ENCODE measurements at regions not wholly inside any gene's neighbourhood (a gene's known extent, or its start where the extent isn't known, plus 50 kb on each side); places are given as distances from the start of the nearest gene placed in this dataset.

DNA sequence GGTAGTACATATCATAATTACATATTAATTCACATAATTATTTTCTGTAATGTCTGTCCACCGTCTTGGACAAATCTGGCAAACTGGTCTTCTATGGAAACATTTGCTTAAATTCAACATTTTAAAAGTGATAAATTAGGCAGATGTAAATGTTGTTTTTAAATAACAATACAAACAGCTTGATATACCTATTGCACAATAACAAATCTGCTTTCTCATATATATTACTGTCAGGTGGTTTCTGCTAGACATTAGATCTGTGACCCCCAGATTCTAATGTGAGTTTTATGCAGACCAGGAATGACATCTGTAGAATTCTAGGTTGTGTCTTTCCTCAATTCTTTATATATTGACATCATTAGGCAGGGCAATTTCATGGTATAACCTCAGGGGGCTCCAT lies 173.3 kb downstream of the CCDC59 start:
- Histone ChIP-seq H3K27me3 (no peaks in the 10 kb centered on the region), H3K4me3 (no peak overlapping the region), H3K27ac (no peak overlapping the region), H3K36me3 (no peaks in the 10 kb centered on the region), H3K4me1 (no peaks in the 10 kb centered on the region), H3K9me3 (no peaks in the 10 kb centered on the region)
- DNase-seq, result no peak
- no peak for TF ChIP-seq POLR2A (IDR thresholded peaks at IDR 0.05)
- TF ChIP-seq, protein P1, sequence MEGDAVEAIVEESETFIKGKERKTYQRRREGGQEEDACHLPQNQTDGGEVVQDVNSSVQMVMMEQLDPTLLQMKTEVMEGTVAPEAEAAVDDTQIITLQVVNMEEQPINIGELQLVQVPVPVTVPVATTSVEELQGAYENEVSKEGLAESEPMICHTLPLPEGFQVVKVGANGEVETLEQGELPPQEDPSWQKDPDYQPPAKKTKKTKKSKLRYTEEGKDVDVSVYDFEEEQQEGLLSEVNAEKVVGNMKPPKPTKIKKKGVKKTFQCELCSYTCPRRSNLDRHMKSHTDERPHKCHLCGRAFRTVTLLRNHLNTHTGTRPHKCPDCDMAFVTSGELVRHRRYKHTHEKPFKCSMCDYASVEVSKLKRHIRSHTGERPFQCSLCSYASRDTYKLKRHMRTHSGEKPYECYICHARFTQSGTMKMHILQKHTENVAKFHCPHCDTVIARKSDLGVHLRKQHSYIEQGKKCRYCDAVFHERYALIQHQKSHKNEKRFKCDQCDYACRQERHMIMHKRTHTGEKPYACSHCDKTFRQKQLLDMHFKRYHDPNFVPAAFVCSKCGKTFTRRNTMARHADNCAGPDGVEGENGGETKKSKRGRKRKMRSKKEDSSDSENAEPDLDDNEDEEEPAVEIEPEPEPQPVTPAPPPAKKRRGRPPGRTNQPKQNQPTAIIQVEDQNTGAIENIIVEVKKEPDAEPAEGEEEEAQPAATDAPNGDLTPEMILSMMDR (IDR thresholded peaks at IDR 0.05), result no peak

DNA sequence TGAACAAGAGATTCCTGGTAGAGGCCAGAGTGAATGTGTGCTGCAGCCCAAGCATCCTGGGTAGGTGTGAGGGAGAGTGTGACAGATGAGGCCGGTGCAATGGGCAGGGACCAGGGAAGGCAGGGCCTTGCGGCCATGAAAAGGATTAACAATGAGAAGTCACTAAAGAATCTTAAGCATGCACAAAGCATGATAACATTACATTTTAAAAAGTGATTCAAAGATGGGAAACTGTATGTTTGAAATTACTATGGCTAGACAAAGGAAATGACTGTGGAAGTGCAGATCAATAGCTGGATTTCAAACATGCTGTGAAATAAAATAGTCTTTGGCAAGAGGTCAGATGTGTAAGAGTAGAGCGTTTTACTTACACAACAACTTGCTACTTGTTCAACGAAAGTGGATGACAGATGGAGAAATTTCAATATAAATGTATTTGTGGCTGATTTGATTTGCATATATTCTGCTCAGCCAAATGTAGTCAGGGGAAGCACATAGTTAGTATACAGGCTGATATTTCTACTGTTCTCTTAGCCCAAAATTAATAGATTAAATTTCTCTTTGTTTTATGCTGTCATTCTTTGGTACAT lies 175.5 kb downstream of the CCDC59 start:
- DNase-seq, result no peak
- no peaks in the 10 kb centered on the region for H3K9me3 ChIP-seq
- H3K27ac ChIP-seq, result no peak overlapping the region
- H3K4me3 ChIP-seq, result no peak overlapping the region
- no peaks in the 10 kb centered on the region for H3K27me3 ChIP-seq
- no peaks in the 10 kb centered on the region for H3K36me3 ChIP-seq
- TF ChIP-seq, protein P1 (IDR thresholded peaks at IDR 0.05), result no peak
- no peak for TF ChIP-seq POLR2A (IDR thresholded peaks at IDR 0.05)
- no peaks in the 10 kb centered on the region for H3K4me1 ChIP-seq

DNA sequence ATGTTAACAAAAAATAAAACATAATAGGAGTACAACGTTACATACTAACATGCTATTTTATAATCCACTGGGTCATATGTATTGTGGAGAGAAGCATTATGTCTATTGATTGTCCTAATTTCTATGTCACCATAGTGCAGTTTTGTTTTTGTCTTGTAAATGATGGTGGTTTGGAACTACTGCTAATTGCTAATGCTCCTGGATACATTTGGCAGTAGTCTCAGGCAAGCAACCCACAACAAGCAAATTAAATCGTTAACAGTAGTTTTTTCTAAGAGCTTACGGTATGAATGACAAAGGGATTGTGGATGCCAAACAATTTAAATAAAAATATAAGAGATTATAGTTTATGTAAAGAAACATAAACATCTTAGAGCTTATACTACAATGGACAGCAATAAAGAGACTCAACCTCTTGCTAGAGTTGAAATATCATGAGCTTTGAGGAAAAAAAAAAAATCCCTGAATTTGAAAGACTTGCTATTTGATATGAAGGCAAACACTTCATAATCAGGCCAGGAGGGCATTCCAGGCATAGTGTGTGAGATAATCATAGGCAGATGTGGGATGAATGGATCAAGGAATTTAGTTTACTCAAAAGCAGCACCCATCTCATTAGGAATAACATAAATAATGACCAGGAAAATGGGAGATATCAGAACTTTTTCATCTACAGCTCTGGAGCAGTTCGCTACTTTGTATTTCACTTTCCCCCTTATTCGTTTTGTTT lies 181.3 kb downstream of the CCDC59 start:
- H3K9me3 ChIP-seq, result no peaks in the 10 kb centered on the region

DNA sequence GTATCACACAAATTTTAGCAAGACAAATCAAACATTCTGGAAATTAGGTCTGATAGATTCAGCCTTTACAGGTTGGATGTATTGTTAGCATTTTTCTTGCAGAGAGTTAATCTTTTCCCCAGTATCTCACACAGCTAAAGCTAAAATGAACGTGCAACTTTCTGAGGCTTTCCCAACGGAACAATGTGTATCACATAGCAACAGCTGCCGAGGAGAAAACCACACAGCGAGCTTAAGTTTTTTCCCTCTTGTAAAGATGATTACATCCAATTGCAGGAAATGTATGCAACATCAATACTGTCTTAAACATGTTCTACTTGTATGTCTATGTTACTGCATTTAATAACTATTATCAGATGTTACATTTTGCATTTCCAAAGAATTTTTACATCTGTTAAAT lies 182.2 kb downstream of the CCDC59 start:
- H3K4me1 ChIP-seq, result no peaks in the 10 kb centered on the region
- no peak overlapping the region for H3K27ac ChIP-seq
- no peak overlapping the region for H3K4me3 ChIP-seq
- H3K9me3 ChIP-seq, result no peaks in the 10 kb centered on the region
- no peaks in the 10 kb centered on the region for H3K36me3 ChIP-seq
- no peak for DNase-seq
- no peaks in the 10 kb centered on the region for H3K27me3 ChIP-seq
- TF ChIP-seq, protein P1 (IDR thresholded peaks at IDR 0.05), result no peak
- TF ChIP-seq POLR2A (IDR thresholded peaks at IDR 0.05), result no peak

More for the DNA sequence above, 181.3 kb downstream of the CCDC59 start:
- no peaks in the 10 kb centered on the region for H3K36me3 ChIP-seq
- H3K27me3 ChIP-seq, result no peaks in the 10 kb centered on the region
- no peak overlapping the region for H3K27ac ChIP-seq
- H3K4me1 ChIP-seq, result no peaks in the 10 kb centered on the region
- TF ChIP-seq, protein P1 (IDR thresholded peaks at IDR 0.05), result no peak
- no peak for TF ChIP-seq POLR2A (IDR thresholded peaks at IDR 0.05)
- no peak overlapping the region for H3K4me3 ChIP-seq
- DNase-seq, result no peak

DNA sequence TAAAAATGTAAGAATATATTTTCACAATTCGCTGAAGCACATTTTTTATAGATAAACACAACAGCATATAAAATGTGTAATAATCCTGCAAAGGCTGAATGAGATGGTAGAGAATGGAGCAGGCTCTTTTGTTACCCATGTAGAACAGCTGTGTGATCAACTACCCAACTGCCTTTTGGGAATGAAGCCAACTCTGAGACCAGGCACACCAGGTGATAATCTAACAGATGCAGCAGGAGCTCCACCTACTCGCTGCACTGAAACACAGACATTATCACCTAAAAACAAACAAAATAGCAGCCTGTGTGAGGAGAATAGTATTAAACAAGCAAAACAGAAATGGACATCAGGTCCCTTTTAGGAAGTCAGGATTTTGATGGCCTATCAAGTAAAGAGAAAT lies 183.3 kb downstream of the CCDC59 start:
- TF ChIP-seq, protein P1 (IDR thresholded peaks at IDR 0.05), result no peak
- no peak for TF ChIP-seq POLR2A (IDR thresholded peaks at IDR 0.05)
- Histone ChIP-seq H3K27me3 (no peaks in the 10 kb centered on the region), H3K36me3 (no peaks in the 10 kb centered on the region), H3K27ac (no peak overlapping the region), H3K9me3 (no peaks in the 10 kb centered on the region), H3K4me1 (no peaks in the 10 kb centered on the region), H3K4me3 (no peak overlapping the region)
- DNase-seq, result no peak

All from Peyer's patch (tissue), 4 donors.